NCI-H510A treated with DMSO at 0.1 percent for 48 hours (cell line): ENCODE measurements at regions not wholly inside any gene's neighbourhood (a gene's known extent, or its start where the extent isn't known, plus 50 kb on each side); places are given as distances from the start of the nearest gene placed in this dataset.

ENCODE experiments used
- DNase-seq: peaks from one replicate; lab custom pipeline; 2025; lab: John Stamatoyannopoulos, UW

GRCh38 chr1:239677362-239677761, 291.0 kb downstream of the CHRM3 start:
- DNase-seq: no peak

- DNase-seq: no peak
These were observed 291.8 kb downstream of the CHRM3 start for GRCh38 chr1:239678181-239678580.

GRCh38 chr1:239682046-239682445, 295.7 kb downstream of the CHRM3 start:
- no peak for DNase-seq

DNA sequence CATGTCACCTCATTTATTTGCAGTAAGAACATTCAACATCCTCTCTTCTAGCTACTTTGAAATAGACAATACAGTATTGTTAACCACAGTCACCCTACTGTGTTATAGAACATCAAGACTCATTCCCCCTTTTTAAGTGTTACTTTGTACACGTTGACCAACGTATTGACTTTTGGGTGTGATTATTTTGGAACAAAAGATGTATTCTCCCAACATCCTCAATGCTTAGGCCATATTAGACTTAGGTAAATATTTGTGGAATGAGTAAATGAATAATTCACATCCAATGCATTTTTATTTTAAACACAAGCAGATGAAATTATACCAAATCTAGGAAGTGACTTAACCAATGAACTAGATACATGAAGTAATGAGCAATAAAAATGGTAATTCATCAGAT, 296.6 kb downstream of the CHRM3 start:
- DNase-seq: no peak

- no peak for DNase-seq
These were observed 300.0 kb downstream of the CHRM3 start for GRCh38 chr1:239686386-239686785.

GRCh38 chr1:239696317-239696716, 309.9 kb downstream of the CHRM3 start:
- no peak for DNase-seq

- DNase-seq: no peak
These were observed 314.3 kb downstream of the CHRM3 start for GRCh38 chr1:239700667-239701066.

DNA sequence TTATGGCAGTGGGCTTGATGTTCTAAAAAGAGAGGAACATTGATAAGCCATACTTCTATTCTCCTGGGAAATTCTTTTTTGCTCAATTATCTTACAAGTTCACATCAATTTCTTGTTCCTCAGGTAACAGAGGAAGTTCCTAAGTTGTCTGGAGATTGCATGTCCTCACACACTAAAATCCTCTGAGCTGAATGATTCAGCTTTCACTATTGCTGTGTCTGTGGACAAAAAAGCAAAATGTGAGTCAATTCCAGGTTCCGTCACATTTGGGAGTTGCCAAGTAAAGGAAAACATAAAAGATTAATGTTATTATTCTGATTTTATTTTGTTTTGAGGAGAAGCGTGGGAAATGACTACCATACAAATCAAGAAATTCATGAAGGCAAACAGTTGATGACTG, 316.7 kb downstream of the CHRM3 start:
- DNase-seq: no peak

GRCh38 chr1:239706245-239706892, 320.0 kb downstream of the CHRM3 start:
- DNase-seq: no peak

- no peak for DNase-seq
These were observed 321.2 kb downstream of the CHRM3 start for GRCh38 chr1:239707615-239708014.

GRCh38 chr1:239708622-239709021, 322.3 kb downstream of the CHRM3 start:
- no peak for DNase-seq

DNA sequence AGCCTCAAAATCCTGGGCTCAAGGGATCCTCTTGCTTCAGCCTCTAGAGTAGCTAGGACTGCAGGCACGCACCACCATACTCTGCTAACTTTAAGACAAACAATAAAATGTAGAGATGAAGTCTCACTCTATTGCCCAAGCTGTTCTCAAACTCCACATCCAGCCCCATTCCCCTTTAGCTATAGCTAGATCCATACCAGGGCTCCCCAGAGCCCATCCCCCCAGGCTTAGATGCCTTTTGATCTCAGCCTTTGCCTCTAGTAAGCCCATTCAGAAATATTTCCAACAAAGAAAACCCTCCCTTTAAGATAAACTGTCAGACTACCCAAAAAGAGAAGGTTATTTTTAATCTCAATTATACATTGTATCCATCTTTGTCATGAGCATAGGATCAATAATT, 325.4 kb downstream of the CHRM3 start:
- no peak for DNase-seq

DNA sequence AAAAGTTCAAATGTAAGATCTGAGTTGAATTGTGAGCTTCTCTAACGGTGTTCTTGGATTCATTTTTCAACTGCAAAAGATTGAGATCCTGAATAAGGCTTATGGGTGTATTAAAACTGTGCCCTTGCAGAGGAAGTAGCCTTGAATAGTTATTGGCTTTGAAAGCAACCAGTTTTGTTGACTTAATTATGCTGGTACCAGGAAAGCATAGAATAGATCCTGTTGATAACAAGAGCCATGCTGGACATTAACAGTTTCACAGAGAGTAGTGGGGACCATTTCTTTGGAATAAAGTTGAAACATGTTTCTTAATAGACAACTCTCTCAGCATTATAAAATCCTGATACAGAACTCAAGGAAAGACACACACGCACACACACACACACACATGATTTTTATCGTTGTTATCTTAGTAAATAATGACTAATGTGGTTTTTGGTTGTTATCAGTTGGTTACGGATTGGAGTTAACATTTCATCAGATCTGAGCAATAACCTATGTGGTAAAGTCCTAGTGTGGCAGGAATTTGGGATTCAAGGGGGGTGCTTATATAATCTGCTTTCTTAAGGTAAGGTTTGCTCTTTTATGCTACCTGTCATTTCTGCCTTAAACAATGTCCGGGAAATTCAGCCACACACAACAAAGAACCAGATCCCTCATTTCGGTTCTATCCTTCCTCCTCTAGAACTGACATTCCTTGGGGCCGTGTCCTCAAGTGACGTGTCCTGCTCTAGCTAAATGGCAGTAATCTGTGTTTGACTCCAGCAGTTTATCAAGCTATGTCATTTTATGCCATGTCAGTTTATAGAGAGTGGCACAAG, 330.9 kb downstream of the CHRM3 start:
- DNase-seq: no peak

DNA sequence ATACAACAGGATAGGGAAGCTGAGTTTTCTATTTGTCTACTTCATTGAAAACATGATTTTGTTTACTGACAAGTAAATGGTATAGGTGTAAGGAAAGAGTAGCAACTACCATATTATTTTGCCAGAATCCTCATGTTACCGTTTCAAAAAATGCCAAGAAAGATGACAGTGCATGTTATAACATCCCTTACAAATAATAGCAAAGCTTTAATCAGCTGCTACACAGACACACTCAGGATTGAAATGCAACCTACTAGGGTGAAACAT, 331.5 kb downstream of the CHRM3 start:
- no peak for DNase-seq

DNA sequence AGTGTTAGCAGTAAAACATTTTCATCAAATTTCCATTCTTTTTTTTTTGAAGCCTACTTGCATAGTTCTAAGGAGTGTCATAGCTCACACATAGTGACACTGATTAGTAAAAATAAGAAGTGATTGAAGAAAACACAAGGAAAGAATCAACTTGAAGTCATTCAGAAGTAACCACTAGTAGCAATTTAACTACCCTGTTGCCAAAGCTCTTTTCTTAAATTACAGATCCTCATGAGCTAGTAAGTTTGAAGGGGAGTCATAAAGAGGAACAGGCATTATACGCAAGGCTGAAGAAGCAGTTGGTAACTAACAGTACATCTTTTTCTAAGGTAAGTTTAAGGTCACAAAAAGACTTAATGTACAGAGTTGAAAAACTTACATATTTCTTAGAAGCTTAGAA, 332.2 kb downstream of the CHRM3 start:
- DNase-seq: no peak

DNA sequence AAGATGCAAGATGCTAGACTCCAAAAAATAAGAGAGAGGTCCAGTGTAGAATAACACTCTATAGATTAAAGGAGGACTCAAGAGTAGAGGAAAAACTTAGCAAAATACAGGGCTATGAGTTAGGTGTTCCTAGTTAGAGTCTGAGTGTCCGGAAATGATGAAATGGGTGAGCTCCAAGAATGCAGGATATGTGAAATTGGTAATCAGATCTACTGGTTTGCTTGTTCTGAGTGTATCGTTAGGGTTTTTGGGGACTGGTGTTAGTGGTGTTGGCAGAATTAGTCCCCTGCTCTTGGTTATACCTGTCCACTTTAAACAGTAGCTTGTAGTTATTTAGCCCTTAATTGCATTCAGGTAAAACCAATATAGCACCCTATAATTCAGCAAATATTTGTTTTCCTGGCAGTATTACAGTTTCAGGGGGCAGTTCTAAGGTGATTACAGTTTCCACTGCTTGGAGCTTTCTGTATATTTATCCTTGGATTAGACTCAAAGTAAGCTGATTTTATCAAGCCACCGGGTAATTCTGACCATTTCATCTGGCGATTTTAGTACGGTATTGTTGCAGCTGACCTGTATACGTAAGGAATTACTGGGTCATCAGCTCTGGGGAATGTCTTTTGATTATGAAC, 332.7 kb downstream of the CHRM3 start:
- DNase-seq: no peak

DNA sequence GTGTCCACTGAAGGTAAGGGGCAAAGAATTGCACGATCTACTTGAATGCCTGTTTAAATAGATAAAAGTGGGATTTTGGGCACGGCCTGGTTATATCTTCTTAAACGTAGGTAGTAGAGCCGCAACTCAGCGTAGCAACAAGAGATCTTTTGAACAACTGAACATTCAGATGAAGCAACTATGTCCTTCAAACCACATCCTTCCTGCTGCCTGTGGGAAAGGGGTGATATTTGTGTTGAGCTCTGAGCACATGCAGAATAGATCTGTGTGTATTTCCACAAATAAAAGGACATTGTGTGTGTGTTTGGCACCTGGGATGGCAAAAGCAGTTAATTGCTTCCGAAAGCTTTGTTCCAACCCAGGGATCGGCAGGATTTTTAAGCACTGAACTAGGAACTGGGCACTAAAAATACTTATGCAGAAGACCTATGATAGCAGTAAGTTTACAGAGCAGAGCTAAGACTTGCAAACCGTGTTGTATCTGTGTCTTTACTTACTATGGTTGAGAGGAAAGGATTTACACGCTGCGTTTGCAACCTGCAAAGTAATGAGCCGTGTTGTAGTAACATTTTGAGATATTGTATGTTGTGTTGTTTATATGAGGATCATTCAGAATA, 333.4 kb downstream of the CHRM3 start:
- no peak for DNase-seq

DNA sequence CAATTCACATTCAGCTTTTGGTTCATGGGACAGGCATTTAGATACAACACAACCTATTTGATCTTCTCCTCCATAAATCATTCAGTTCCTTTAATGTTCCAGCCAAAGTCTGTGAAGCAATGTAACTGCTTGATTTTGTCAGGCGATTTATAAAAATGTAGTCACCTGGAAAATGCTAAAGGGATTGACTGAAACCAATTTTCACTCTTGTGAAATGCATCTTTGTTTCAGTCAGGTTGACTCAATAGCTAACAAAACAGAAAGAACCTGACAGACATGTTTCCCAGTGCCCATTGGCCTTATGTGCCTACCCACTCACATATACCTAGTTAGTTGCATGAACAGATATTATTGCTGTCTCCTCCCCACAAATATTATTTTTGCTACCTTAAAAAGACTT, 335.7 kb downstream of the CHRM3 start:
- no peak for DNase-seq

DNA sequence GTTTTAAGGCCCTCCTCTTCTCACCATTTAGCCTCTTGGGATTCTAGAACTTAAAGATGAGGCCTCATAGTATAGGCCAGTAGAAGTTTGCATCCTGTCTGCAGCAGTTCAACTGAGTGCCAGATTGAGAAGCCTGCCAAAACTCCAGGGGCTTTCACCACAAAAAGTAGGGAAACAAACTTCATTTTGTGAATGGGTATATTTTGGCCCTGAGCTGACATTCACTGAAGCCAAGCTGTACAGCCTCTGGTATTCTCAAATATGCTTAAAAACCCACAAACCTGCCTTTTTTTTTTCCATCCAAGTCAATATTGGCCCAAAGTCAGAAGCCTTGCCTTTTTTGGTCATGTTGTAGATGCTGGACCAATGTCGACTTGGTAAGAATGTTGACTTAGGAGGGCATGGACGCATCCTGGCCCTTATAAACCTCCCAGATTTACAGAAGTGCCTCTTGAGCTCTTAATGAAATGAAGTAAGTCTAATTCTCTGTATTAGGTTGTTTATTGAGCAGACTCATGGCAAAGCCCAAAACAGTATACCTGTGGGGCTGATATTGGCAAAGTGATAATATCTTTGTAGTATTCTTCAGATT, 337.5 kb downstream of the CHRM3 start:
- no peak for DNase-seq

- DNase-seq: no peak
These were observed 339.0 kb downstream of the CHRM3 start for GRCh38 chr1:239725371-239725770.

GRCh38 chr1:239725933-239726332, 339.6 kb downstream of the CHRM3 start:
- DNase-seq: no peak

GRCh38 chr1:239730378-239730777, 344.0 kb downstream of the CHRM3 start:
- DNase-seq: no peak
